Suprapubic skin (tissue), 3 donors: ENCODE measurements at regions not wholly inside any gene's neighbourhood (a gene's known extent, or its start where the extent isn't known, plus 50 kb on each side); places are given as distances from the start of the nearest gene placed in this dataset.

Experiments
- EP300 ChIP-seq: sonication (generic); formaldehyde crosslinking; IDR thresholded peaks from one replicate; pipeline ENCODE4 v1.6.1; 2017; ENCODE audit warnings: antibody characterized with exemption
- TF ChIP-seq, protein P1 (sequence below), 2 donors: fragments of 200-600 bp in 1 of 2; fragments of 450-650 bp in 1 of 2; sonication (generic) in 1 of 2; IDR thresholded peaks; one replicate each; pipeline ENCODE4 v1.5.1; 2016 to 2019; ENCODE audit warnings: antibody characterized with exemption in 2 of 2, mild to moderate bottlenecking in 1 of 2, moderate library complexity in 1 of 2

DNA sequence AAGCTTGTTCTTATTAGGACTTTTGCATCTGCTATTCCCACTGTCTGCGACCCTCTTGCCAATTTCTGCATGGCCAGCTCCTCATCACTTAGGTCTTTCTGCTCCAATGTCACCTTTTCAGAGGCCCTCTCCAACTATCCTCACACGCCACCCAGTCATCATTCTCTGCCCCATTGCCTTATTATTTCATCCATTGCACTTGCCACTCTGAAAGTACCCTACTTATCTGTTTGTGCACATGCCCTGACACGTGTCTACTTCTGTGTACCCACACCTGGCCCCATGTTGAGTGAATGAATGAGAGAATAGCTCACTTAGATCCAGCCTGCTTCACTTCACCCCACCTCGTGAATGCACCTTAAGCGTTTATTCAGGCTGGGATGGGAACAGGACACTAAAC lies 218.7 kb upstream of the TBX3 start:
- TF ChIP-seq EP300: no peak
- TF ChIP-seq, protein P1, sequence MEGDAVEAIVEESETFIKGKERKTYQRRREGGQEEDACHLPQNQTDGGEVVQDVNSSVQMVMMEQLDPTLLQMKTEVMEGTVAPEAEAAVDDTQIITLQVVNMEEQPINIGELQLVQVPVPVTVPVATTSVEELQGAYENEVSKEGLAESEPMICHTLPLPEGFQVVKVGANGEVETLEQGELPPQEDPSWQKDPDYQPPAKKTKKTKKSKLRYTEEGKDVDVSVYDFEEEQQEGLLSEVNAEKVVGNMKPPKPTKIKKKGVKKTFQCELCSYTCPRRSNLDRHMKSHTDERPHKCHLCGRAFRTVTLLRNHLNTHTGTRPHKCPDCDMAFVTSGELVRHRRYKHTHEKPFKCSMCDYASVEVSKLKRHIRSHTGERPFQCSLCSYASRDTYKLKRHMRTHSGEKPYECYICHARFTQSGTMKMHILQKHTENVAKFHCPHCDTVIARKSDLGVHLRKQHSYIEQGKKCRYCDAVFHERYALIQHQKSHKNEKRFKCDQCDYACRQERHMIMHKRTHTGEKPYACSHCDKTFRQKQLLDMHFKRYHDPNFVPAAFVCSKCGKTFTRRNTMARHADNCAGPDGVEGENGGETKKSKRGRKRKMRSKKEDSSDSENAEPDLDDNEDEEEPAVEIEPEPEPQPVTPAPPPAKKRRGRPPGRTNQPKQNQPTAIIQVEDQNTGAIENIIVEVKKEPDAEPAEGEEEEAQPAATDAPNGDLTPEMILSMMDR (IDR thresholded peaks at IDR 0.05): no peak
